Stromal cell of bone marrow (primary cell): ENCODE measurements at regions not wholly inside any gene's neighbourhood (a gene's known extent, or its start where the extent isn't known, plus 50 kb on each side); places are given as distances from the start of the nearest gene placed in this dataset.

Source experiments
- DNase-seq: peaks from one replicate; pipeline ENCODE4 v3.0.0-alpha.2; 2012; ENCODE audit warnings: low read depth

DNA sequence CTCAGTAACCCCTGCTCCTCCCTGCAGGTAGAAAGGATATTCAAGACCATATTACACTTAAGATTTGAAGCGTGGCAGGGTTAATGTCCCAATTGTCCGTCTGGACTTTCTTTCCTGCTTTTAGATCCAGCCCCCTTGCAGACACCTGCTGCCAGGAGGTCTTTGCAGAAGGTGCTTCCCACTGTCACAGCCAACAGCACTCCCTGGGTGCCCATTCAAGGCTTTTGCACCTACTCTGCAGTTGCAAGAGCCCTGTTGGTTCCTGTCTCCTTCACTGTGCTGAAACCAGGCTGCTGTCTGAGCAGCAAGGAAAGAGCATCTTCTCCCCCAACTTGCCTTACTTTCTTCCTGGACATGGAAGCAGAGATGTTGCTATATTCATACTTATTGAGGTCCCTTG lies 1043.0 kb upstream of the POU3F3 start:
- DNase-seq = no peak

DNA sequence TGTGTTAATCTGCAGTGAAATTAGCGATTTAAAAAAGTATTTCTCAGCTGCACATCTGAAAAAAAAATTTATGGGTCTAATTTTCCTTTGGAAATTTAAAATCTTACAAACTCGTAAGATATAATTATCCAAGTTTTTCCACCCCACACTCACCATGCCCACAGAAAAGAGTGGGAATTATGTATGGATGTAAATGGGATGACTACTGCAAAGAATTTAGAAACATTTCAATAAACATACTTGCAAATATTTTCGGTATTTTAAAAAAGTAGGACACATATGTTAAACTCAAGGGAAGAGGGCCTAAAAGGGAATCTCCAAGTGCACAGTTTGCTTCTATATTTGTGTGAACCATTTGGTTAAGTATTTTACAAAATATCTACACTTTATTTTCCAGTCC lies 1039.9 kb upstream of the POU3F3 start:
- DNase-seq = no peak

DNA sequence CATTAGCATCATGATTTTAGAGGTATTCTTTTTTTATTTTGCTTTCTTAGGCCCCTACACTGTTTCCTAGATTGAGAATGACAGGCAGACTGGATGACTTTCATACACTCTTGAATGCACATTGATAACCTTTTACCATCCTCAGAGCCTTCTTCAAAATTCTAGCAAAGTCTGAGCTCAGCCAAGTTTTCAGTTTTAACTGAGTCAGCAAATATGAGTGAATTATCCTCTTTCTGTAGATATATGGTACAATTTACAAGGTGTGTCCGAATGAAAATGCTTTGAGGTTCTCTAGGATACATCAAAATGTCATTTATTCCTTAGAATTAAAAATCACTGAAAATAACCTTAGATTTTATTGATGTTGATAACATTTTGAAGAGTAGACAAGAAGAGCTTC lies 1038.2 kb upstream of the POU3F3 start:
- DNase-seq = no peak

- no peak for DNase-seq
Observed at GRCh38 chr2:103817746-103818145, 1036.2 kb upstream of the POU3F3 start.

GRCh38 chr2:103818176-103818575 lies 1035.7 kb upstream of the POU3F3 start:
- DNase-seq = no peak

- DNase-seq = no peak
Observed at GRCh38 chr2:103819599-103819998, 1034.3 kb upstream of the POU3F3 start.

DNA sequence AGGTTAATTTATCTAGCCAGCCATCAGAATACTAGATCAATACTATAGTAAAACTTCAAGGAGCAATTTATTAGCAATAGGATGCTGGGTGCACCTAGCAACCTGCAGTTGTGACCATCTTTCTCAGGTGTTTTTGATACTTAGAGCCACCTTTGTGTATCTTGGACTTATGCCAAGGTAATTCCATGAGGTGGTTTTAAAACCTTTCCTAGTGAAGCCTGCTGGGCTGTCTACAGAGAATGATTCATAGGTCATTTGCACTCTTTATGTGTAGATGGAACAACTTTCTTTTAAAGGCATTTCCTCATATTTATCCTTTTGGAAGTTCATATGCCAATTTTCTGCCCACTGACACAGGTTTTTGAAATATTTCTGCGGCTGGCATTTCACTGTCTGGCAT lies 1030.1 kb upstream of the POU3F3 start:
- DNase-seq = no peak

DNA sequence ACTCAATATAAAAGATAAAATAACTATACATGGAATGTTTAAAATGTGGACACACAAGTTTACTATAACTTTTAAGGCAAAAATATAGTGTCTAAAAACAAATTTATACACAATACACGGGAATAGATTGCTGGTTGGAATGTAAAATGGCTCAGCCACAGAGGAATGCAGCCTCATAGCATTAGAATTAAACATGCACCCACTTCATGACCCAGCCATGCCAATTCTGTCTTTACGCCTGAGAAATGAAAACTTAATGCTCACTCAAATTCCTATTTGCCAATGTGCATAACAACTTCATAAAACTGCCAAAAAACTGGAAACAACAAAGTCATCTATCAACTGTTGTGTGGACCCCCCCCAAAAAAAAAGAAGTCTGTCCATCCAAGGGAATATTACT lies 1006.6 kb upstream of the POU3F3 start:
- DNase-seq = no peak

- no peak for DNase-seq
Observed at GRCh38 chr2:103859238-103859637, 994.7 kb upstream of the POU3F3 start.

DNA sequence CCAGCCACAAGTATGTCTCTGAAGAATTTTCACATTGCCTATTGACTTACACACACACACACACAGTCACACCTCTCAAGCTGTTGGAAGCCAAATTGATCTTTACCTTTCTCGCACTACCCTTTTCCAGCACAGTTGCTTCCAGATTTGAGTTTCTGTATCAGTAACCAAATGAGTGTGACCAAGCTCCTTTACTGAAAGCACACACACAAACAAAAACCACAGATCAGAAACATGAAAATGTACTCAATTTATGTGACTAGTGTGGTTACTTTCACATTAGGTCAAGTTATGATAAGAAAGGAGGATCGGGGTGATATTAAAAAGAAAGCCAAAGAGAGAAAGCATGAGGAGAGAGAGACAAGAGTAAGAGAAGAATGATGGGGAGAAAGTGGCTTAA lies 993.9 kb upstream of the POU3F3 start:
- no peak for DNase-seq

DNA sequence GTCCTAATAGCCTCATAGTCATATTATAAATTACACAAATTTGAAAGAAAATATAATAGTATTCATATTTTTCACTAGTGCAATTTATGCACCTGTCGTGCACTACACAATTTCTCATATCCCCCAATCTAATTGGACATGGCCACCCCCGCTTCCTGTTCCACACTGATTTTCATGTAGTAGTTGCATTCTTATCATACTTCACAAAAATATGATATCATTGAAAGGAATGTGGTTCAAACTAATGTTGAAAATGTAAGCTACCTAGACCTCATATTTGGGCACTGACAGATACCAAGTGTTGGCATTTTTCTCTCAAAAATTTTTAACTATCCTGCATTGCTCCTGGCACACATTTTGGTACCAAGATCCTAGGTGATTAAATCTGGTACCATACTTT lies 985.5 kb upstream of the POU3F3 start:
- no peak for DNase-seq

DNA sequence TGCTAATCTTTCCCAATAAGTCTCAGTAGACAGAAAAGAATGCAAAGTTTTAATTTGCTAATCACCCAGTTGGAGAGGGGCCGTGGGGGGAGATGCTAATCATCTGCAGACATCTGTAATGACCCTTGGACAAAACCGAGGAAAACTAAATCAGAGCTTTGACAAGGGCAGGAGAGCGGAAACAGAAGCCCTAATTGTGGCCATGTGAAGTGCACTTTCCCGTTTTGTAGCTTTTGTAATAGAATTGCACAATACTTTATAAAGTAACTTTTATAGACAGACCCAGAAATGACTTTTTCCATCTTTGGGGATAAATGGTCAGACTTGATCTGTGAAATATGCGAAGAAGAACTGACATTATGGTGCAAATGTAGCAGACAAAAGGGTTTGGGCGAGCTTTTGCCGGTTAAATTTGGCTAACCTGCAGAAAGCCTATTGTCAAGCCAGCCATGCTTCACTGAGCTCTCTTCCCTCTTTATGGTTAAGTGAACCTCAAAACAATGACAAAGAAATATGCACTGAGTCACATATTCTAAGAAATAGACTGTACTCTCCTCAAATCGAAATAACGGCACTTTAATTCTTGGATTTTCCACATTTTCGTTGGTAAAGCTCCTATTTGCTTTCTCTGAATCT lies 980.1 kb upstream of the POU3F3 start:
- DNase-seq = no peak

DNA sequence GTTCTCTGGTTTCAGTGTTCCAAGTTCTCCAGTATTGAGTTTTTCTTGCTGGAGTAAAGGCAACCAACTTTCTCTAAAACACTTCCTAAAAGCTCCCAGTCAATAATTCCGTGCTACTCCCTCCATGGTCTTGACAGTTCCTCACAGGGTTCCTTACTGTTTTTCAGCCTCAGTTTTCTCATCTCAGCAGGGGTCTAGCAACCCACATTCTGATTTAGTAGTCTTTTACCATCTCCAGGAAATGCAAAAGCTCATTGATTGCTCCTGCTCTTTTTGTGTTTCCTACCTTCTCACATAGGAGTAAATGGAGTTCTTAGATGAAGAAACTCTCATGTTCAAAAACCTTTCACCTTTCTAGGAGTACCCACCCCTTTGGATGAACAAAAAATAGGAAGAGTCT lies 978.8 kb upstream of the POU3F3 start:
- no peak for DNase-seq

DNA sequence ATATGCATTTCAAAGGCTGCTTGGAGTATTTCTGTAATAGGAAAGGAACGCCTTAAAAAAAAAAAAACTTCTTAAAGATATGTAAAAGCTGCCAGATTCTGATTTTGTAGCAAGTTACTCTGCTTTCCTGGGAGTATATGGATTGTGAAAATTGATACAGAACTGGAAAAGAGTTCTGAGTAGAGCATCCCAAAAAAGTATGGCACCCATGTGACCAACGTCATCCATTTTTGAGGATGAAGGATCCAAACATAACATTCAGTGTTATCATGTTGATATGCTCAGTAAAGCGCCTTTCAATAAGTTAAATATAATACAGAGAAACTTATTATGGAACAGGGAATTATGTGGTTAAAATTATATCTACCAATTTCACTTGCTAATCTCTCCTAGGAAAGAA lies 978.4 kb upstream of the POU3F3 start:
- DNase-seq = no peak

DNA sequence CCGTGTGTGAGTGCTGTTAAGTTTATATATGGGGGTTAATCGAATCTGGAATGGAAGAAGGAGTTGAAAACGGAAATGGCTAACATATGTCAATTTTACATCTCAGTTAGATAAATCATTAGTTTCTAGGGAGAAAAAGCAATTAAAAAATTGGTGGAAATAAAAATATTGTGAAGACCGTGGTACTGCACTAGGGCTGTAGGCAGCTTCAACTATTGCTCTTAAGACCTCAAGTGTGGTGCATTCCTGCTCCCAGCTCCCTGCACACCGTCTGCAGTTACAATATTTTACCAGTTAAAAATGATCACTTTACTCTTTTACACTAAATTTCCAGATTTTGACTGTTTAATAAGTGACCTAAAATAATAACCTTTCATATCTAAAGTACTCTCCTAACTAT lies 977.3 kb upstream of the POU3F3 start:
- DNase-seq = no peak

GRCh38 chr2:103879101-103879500 lies 974.8 kb upstream of the POU3F3 start:
- DNase-seq = no peak

- no peak for DNase-seq
Observed at GRCh38 chr2:103880081-103880834, 973.7 kb upstream of the POU3F3 start.

GRCh38 chr2:103887625-103888024 lies 966.3 kb upstream of the POU3F3 start:
- no peak for DNase-seq

DNA sequence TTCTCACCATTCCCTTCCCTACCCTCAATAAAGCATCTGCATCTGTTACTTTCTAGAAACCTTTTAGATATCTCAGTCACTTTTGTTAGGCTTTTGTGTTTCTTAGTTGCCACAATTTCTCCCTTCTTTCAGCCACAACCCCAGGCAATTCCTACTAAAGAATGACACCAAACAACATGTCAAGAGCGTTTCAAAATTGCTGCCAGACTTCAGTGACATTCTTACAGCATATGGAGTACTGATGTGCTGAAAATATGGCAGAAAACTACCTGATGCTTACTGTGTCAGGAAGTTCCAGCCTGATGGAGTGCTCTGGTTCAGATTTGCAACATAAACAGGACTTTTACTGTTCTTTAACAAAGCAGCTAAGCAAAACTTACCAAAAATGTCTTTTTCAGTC lies 957.7 kb upstream of the POU3F3 start:
- DNase-seq = no peak

- DNase-seq = no peak
Observed at GRCh38 chr2:103898561-103898960, 955.4 kb upstream of the POU3F3 start.

- no peak for DNase-seq
Observed at GRCh38 chr2:103902347-103902746, 951.6 kb upstream of the POU3F3 start.

- DNase-seq = no peak
Observed at GRCh38 chr2:103921161-103921560, 932.8 kb upstream of the POU3F3 start.

DNA sequence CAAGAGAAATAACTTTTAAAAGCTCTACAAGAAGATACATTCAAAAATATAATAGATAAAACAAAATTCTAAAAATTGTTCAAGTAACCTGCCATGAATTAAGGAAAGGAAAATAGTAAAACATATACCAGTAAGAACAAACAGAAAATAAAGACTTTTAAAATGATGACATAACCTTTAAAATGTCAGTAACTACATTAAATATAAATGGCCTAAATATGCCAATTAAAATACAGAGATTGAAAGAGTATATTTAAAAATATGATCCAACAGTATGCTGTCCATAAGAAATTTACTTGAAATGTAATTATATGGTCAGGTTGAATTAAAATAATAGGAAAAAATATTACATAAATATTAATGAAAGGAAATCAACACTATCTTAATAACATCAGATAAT lies 911.7 kb upstream of the POU3F3 start:
- no peak for DNase-seq

GRCh38 chr2:103945083-103945482 lies 908.8 kb upstream of the POU3F3 start:
- no peak for DNase-seq
